ENCODE measurements at regions not wholly inside any gene's neighbourhood (a gene's known extent, or its start where the extent isn't known, plus 50 kb on each side); places are given as distances from the start of the nearest gene placed in this dataset.
"Not testable (repeated sequence)": the region's sequence is repeated elsewhere in the genome, so short reads cannot be mapped to it uniquely, and the experiment has no call there.

GRCh38 chr2:192499476-192499875 is 304.7 kb upstream of the TMEFF2 start:
- ChIA-PET POLR2A (no interaction called here), CTCF (no interaction called here)
- Mint-ChIP-seq H3K36me3 (ENCODE audit: insufficient read depth, unreplicated experiment) (no peaks in the 10 kb centered on the region), H3K4me3 (ENCODE audit: unreplicated experiment) (no peak overlapping the region), H3K9me3 (ENCODE audit: unreplicated experiment) (no peaks in the 10 kb centered on the region), H3K27ac (ENCODE audit: unreplicated experiment) (no peak overlapping the region), H3K4me1 (ENCODE audit: low read depth, unreplicated experiment) (no peaks in the 10 kb centered on the region), H3K27me3 (ENCODE audit: insufficient read depth, unreplicated experiment) (no peaks in the 10 kb centered on the region)
- no peaks in the 10 kb centered on the region for H3K4me1 ChIP-seq
- no peak overlapping the region for H3K4me3 ChIP-seq (ENCODE audit: low read depth, low read length)
- intact Hi-C loops (cut with micrococcal nuclease; ENCODE audit: unreplicated experiment): no loop called here
- H3K27me3 ChIP-seq (replicated peaks; ENCODE audit: control insufficient read depth, insufficient read depth, low read length): no peaks in the 10 kb centered on the region
- H3K9me3 ChIP-seq: no peaks in the 10 kb centered on the region
- DNase-seq: no peak
- BruUV-seq (replicated peaks): no TSS peak
- TF ChIP-seq, protein P1, sequence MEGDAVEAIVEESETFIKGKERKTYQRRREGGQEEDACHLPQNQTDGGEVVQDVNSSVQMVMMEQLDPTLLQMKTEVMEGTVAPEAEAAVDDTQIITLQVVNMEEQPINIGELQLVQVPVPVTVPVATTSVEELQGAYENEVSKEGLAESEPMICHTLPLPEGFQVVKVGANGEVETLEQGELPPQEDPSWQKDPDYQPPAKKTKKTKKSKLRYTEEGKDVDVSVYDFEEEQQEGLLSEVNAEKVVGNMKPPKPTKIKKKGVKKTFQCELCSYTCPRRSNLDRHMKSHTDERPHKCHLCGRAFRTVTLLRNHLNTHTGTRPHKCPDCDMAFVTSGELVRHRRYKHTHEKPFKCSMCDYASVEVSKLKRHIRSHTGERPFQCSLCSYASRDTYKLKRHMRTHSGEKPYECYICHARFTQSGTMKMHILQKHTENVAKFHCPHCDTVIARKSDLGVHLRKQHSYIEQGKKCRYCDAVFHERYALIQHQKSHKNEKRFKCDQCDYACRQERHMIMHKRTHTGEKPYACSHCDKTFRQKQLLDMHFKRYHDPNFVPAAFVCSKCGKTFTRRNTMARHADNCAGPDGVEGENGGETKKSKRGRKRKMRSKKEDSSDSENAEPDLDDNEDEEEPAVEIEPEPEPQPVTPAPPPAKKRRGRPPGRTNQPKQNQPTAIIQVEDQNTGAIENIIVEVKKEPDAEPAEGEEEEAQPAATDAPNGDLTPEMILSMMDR (IDR thresholded peaks at IDR 0.05; ENCODE audit: insufficient read depth in 1 of 2, low read depth in 1 of 2, low read length in 1 of 2, severe bottlenecking in 1 of 2, unreplicated experiment in 1 of 2): no peak
- H3K36me3 ChIP-seq (ENCODE audit: control insufficient read depth, insufficient read depth, low read length): no peaks in the 10 kb centered on the region

- TF ChIP-seq, protein P1 (IDR thresholded peaks at IDR 0.05; ENCODE audit: insufficient read depth in 1 of 2, low read depth in 1 of 2, low read length in 1 of 2, severe bottlenecking in 1 of 2, unreplicated experiment in 1 of 2): no peak
- H3K4me3 Mint-ChIP-seq (ENCODE audit: unreplicated experiment): no peak overlapping the region
- H3K27me3 Mint-ChIP-seq (ENCODE audit: insufficient read depth, unreplicated experiment): no peaks in the 10 kb centered on the region
- Histone ChIP-seq H3K27me3 (replicated peaks; ENCODE audit: control insufficient read depth, insufficient read depth, low read length) (no peaks in the 10 kb centered on the region), H3K9me3 (no peaks in the 10 kb centered on the region), H3K4me3 (ENCODE audit: low read depth, low read length) (no peak overlapping the region), H3K36me3 (ENCODE audit: control insufficient read depth, insufficient read depth, low read length) (no peaks in the 10 kb centered on the region), H3K4me1 (no peaks in the 10 kb centered on the region)
- CTCF ChIA-PET: no interaction called here
- H3K36me3 Mint-ChIP-seq (ENCODE audit: insufficient read depth, unreplicated experiment): no peaks in the 10 kb centered on the region
- BruUV-seq (replicated peaks): no TSS peak
- intact Hi-C loops (cut with micrococcal nuclease; ENCODE audit: unreplicated experiment): no loop called here
- H3K27ac Mint-ChIP-seq (ENCODE audit: unreplicated experiment): no peak overlapping the region
- no peaks in the 10 kb centered on the region for H3K4me1 Mint-ChIP-seq (ENCODE audit: low read depth, unreplicated experiment)
- no peak for DNase-seq
- POLR2A ChIA-PET: no interaction called here
- H3K9me3 Mint-ChIP-seq (ENCODE audit: unreplicated experiment): no peaks in the 10 kb centered on the region
Measured at GRCh38 chr2:192498747-192499146, 304.0 kb upstream of the TMEFF2 start.

- H3K27me3 Mint-ChIP-seq (ENCODE audit: insufficient read depth, unreplicated experiment); BruUV-seq (replicated peaks); intact Hi-C loops (cut with micrococcal nuclease; ENCODE audit: unreplicated experiment); H3K4me1 ChIP-seq; POLR2A ChIA-PET; H3K36me3 Mint-ChIP-seq (ENCODE audit: insufficient read depth, unreplicated experiment); H3K27ac Mint-ChIP-seq (ENCODE audit: unreplicated experiment); H3K9me3 ChIP-seq; DNase-seq; CTCF ChIA-PET; H3K4me3 ChIP-seq (ENCODE audit: low read depth, low read length); H3K36me3 ChIP-seq (ENCODE audit: control insufficient read depth, insufficient read depth, low read length); H3K4me3 Mint-ChIP-seq (ENCODE audit: unreplicated experiment); H3K27me3 ChIP-seq (replicated peaks; ENCODE audit: control insufficient read depth, insufficient read depth, low read length); H3K9me3 Mint-ChIP-seq (ENCODE audit: unreplicated experiment); H3K4me1 Mint-ChIP-seq (ENCODE audit: low read depth, unreplicated experiment): not testable (repeated sequence)
Measured at GRCh38 chr2:192488158-192488557, 293.4 kb upstream of the TMEFF2 start.

GRCh38 chr2:192487636-192488035 is 292.9 kb upstream of the TMEFF2 start:
- POLR2A ChIA-PET: no interaction called here
- DNase-seq: no peak
- H3K9me3 Mint-ChIP-seq (ENCODE audit: unreplicated experiment): no peaks in the 10 kb centered on the region
- H3K4me1 Mint-ChIP-seq (ENCODE audit: low read depth, unreplicated experiment): no peaks in the 10 kb centered on the region
- no peaks in the 10 kb centered on the region for H3K36me3 ChIP-seq (ENCODE audit: control insufficient read depth, insufficient read depth, low read length)
- no peaks in the 10 kb centered on the region for H3K27me3 ChIP-seq (replicated peaks; ENCODE audit: control insufficient read depth, insufficient read depth, low read length)
- no peaks in the 10 kb centered on the region for H3K36me3 Mint-ChIP-seq (ENCODE audit: insufficient read depth, unreplicated experiment)
- no peak overlapping the region for H3K4me3 ChIP-seq (ENCODE audit: low read depth, low read length)
- no peak overlapping the region for H3K4me3 Mint-ChIP-seq (ENCODE audit: unreplicated experiment)
- intact Hi-C loops (cut with micrococcal nuclease; ENCODE audit: unreplicated experiment): no loop called here
- no peaks in the 10 kb centered on the region for H3K4me1 ChIP-seq
- no peaks in the 10 kb centered on the region for H3K27me3 Mint-ChIP-seq (ENCODE audit: insufficient read depth, unreplicated experiment)
- BruUV-seq (replicated peaks): no TSS peak
- no peaks in the 10 kb centered on the region for H3K9me3 ChIP-seq
- CTCF ChIA-PET: no interaction called here
- H3K27ac Mint-ChIP-seq (ENCODE audit: unreplicated experiment): no peak overlapping the region
- TF ChIP-seq, protein P1 (IDR thresholded peaks at IDR 0.05; ENCODE audit: insufficient read depth in 1 of 2, low read depth in 1 of 2, low read length in 1 of 2, severe bottlenecking in 1 of 2, unreplicated experiment in 1 of 2): no peak
